H1 (cell line): ENCODE measurements at regions not wholly inside any gene's neighbourhood (a gene's known extent, or its start where the extent isn't known, plus 50 kb on each side); places are given as distances from the start of the nearest gene placed in this dataset.

Experiments used
- CTCF ChIA-PET: fragments of 300-600 bp; sonication (Branson Sonifier 250); formaldehyde crosslinking; loops from one replicate; lab custom pipeline; 2021; ENCODE audit not compliant: partially characterized antibody; lab: Charles Lee
- POLR2A ChIA-PET: fragments of 300-600 bp; sonication (Branson Sonifier 250); formaldehyde crosslinking; loops from one replicate; lab custom pipeline; 2021; ENCODE audit warnings: inconsistent platforms; ENCODE audit not compliant: partially characterized antibody; lab: Charles Lee
- DNase-seq, 2 experiments: peaks; one replicate each; pipeline versions ENCODE4 v3.0.0 to v3.0.0-alpha.2; 2010 to 2022; ENCODE audit warnings: low spot score in 2 of 2, low read depth in 1 of 2, mixed read lengths in 1 of 2
- FAIRE-seq: peaks from 2 replicates; lab custom pipeline; 2011; peaks lifted over from hg19 to GRCh38; lab: Jason Lieb, UNC
- H2AFZ ChIP-seq: 2 replicates; pipeline ENCODE4 v1.8.1; 2012; ENCODE audit warnings: low read length, inconsistent platforms
- H2AK5ac ChIP-seq: 2 replicates; pipeline ENCODE4 v1.6.1; 2013; ENCODE audit warnings: low read depth, low read length
- H2BK120ac ChIP-seq: replicated peaks from 2 replicates; pipeline ENCODE3; 2013; ENCODE audit warnings: low read depth, low read length, inconsistent platforms
- H2BK12ac ChIP-seq: 2 replicates; pipeline ENCODE4 v1.6.1; 2013; ENCODE audit warnings: low read depth, low read length
- H2BK15ac ChIP-seq: 2 replicates; pipeline ENCODE4 v1.6.1; 2013; ENCODE audit warnings: low read length
- H2BK20ac ChIP-seq: 2 replicates; pipeline ENCODE4 v1.6.1; 2013; ENCODE audit warnings: low read length
- H2BK5ac ChIP-seq: 2 replicates; pipeline ENCODE4 v1.6.1; 2013; ENCODE audit warnings: low read depth, low read length
- H3K14ac ChIP-seq: 2 replicates; pipeline ENCODE4 v1.6.1; 2013; ENCODE audit warnings: inconsistent platforms; ENCODE audit not compliant: insufficient read length
- H3K18ac ChIP-seq: 2 replicates; pipeline ENCODE4 v1.6.1; 2013; ENCODE audit warnings: low read length; ENCODE audit errors: extremely low read depth
- H3K23ac ChIP-seq: 2 replicates; pipeline ENCODE4 v1.6.1; 2013; ENCODE audit warnings: inconsistent platforms; ENCODE audit not compliant: insufficient read length
- H3K23me2 ChIP-seq: 2 replicates; pipeline ENCODE4 v1.6.1; 2013; ENCODE audit warnings: low read depth, low read length
- H3K27ac ChIP-seq: 2 replicates; pipeline ENCODE4 v1.6.1; 2011; ENCODE audit warnings: low read depth, low read length, inconsistent platforms
- H3K27me3 ChIP-seq, 4 experiments: replicated peaks in 1 of 4; 1 replicate in 1 of 4; 2 replicates in 3 of 4; pipeline versions ENCODE4 v1.6.1 to v1.8.1; 2011 to 2013; ENCODE audit warnings: low read length in 3 of 4, mild to moderate bottlenecking in 3 of 4, inconsistent platforms in 2 of 4, mixed read lengths in 2 of 4, moderate library complexity in 1 of 4; ENCODE audit not compliant: control insufficient read depth in 3 of 4, insufficient read depth in 3 of 4; ENCODE audit errors: extremely low read depth in 1 of 4
- H3K36me3 ChIP-seq, 4 experiments: 2 replicates each; pipeline versions ENCODE4 v1.6.1 to v1.8.1; 2011 to 2013; ENCODE audit warnings: mild to moderate bottlenecking in 4 of 4, low read length in 3 of 4, moderate library complexity in 2 of 4, control low read depth in 1 of 4, inconsistent platforms in 1 of 4; ENCODE audit not compliant: insufficient read depth in 4 of 4, control insufficient read depth in 2 of 4
- H3K4ac ChIP-seq: replicated peaks from 2 replicates; pipeline ENCODE3; 2013; ENCODE audit warnings: low read length, low read depth, mixed read lengths, inconsistent platforms; ENCODE audit not compliant: insufficient read length
- H3K4me1 ChIP-seq, 4 experiments: replicated peaks in 1 of 4; 1 replicate in 1 of 4; 2 replicates in 3 of 4; pipeline versions ENCODE4 v1.6.1 to v1.8.1; 2011 to 2013; ENCODE audit warnings: low read length in 3 of 4, inconsistent platforms in 2 of 4, mixed read lengths in 1 of 4; ENCODE audit not compliant: insufficient read depth in 4 of 4, control insufficient read depth in 3 of 4
- H3K4me2 ChIP-seq, 2 experiments: 2 replicates each; pipeline versions ENCODE4 v1.6.1 to v1.8.1; 2011 to 2013; ENCODE audit warnings: low read depth in 2 of 2, low read length in 2 of 2, control low read depth in 1 of 2, inconsistent platforms in 1 of 2, mild to moderate bottlenecking in 1 of 2; ENCODE audit not compliant: insufficient read depth in 1 of 2
- H3K4me3 ChIP-seq, 4 experiments: fragments of 200-600, 300-600 bp in 1 of 4; sonication (generic), shearing (Covaris generic), sonication (Bioruptor Twin) in 1 of 4; 2 replicates each; pipeline versions ENCODE4 v1.5.1 to v1.8.1; 2011 to 2016; ENCODE audit warnings: low read length in 4 of 4, low read depth in 3 of 4, control low read depth in 2 of 4, inconsistent platforms in 2 of 4, mild to moderate bottlenecking in 2 of 4, mixed read lengths in 1 of 4, moderate library complexity in 1 of 4; ENCODE audit not compliant: insufficient read depth in 2 of 4; ENCODE audit errors: extremely low read depth in 1 of 4
- H3K56ac ChIP-seq: replicated peaks from 2 replicates; pipeline ENCODE3; 2013; ENCODE audit warnings: low read depth, mild to moderate bottlenecking, mixed read lengths, low read length, inconsistent platforms; ENCODE audit not compliant: insufficient read length
- H3K79me1 ChIP-seq: 2 replicates; pipeline ENCODE4 v1.6.1; 2013; ENCODE audit warnings: low read depth, low read length, control low read depth
- H3K79me2 ChIP-seq, 2 experiments: 2 replicates each; pipeline versions ENCODE4 v1.6.1 to v1.8.1; 2012 to 2013; ENCODE audit warnings: low read length in 2 of 2, mild to moderate bottlenecking in 2 of 2, inconsistent platforms in 1 of 2; ENCODE audit not compliant: insufficient read depth in 2 of 2, control insufficient read depth in 1 of 2
- H3K9ac ChIP-seq, 4 experiments: replicated peaks in 1 of 4; 1 replicate in 1 of 4; 2 replicates in 3 of 4; pipeline versions ENCODE4 v1.6.1 to v1.8.1; 2011 to 2013; ENCODE audit warnings: low read depth in 3 of 4, low read length in 3 of 4, control low read depth in 2 of 4, mild to moderate bottlenecking in 2 of 4, moderate library complexity in 2 of 4, inconsistent platforms in 1 of 4; ENCODE audit errors: extremely low read depth in 1 of 4
- H3K9me3 ChIP-seq, 2 experiments: 2 replicates each; pipeline versions ENCODE4 v1.6.1 to v1.8.1; 2012 to 2013; ENCODE audit warnings: mild to moderate bottlenecking in 2 of 2, moderate library complexity in 2 of 2, control low read depth in 1 of 2, inconsistent platforms in 1 of 2, low read depth in 1 of 2, low read length in 1 of 2, mixed read lengths in 1 of 2; ENCODE audit not compliant: insufficient read depth in 2 of 2
- H4K20me1 ChIP-seq, 2 experiments: replicated peaks in 1 of 2; 2 replicates each; pipeline versions ENCODE3 to v1.8.1; 2011 to 2013; ENCODE audit warnings: inconsistent platforms in 2 of 2, low read length in 2 of 2, mild to moderate bottlenecking in 1 of 2; ENCODE audit not compliant: insufficient read depth in 2 of 2, control insufficient read depth in 1 of 2
- H4K5ac ChIP-seq: 2 replicates; pipeline ENCODE4 v1.6.1; 2013; ENCODE audit warnings: low read length, low read depth, mixed read lengths, inconsistent platforms; ENCODE audit not compliant: insufficient read length
- H4K8ac ChIP-seq: 2 replicates; pipeline ENCODE4 v1.8.0; 2013; ENCODE audit warnings: mild to moderate bottlenecking, moderate library complexity, low read length, inconsistent platforms; ENCODE audit not compliant: insufficient read depth; ENCODE audit errors: extremely low read depth
- H4K91ac ChIP-seq: replicated peaks from 2 replicates; pipeline ENCODE3; 2013; ENCODE audit warnings: low read length, mixed read lengths, inconsistent platforms; ENCODE audit not compliant: insufficient read length
- POLR2AphosphoS5 ChIP-seq: IDR thresholded peaks from 2 replicates; pipeline ENCODE4 v1.6.1; 2011; ENCODE audit warnings: low read depth, low read length
- SUZ12 ChIP-seq: fragments of 200-600 bp; sonication (generic); IDR thresholded peaks from 2 replicates; pipeline ENCODE4 v1.6.1; 2012; ENCODE audit warnings: mild to moderate bottlenecking, inconsistent platforms, low read length, moderate library complexity, mixed read lengths
- WGBS, 2 experiments: shearing (Covaris generic) in 1 of 2; methylation state at CpG; one replicate each; pipeline versions ENCODE4 v1.1.6 to v1.1.7; 2013 to 2015; ENCODE audit warnings: low lambda C conversion rate in 2 of 2, mixed read lengths in 2 of 2, inconsistent platforms in 1 of 2, low coverage in 1 of 2, missing lambda C conversion rate in 1 of 2; ENCODE audit not compliant: insufficient replicate concordance in 2 of 2, insufficient coverage in 1 of 2, insufficient read length in 1 of 2; ENCODE audit errors: extremely low coverage in 1 of 2, missing lambda C conversion rate in 1 of 2; 5-methylcytosine and 5-hydroxymethylcytosine counted together

GRCh38 chr4:62571494-62571893 is 1371.4 kb downstream of the ADGRL3 start:
- CTCF ChIA-PET = interaction anchor here (1.1 kb wide), 1 partner anchor 23 kb away, joined by 3 read pairs; no protein-coding TSS in a partner anchor
- Histone ChIP-seq H3K36me3 (no peaks in the 10 kb centered on the region), H3K14ac (no peak overlapping the region), H2BK120ac (no peak overlapping the region), H3K9ac (no peak overlapping the region), H3K4me1 (no peaks in the 10 kb centered on the region), H3K23ac (no peak overlapping the region), H3K56ac (no peak overlapping the region), H4K5ac (no peak overlapping the region), H3K27ac (no peak overlapping the region), H3K4me2 (no peak overlapping the region), H2BK5ac (no peak overlapping the region), H4K20me1 (no peaks in the 10 kb centered on the region), H3K79me2 (no peaks in the 10 kb centered on the region), H4K91ac (no peak overlapping the region), H2BK15ac (no peak overlapping the region), H3K18ac (no peak overlapping the region), H3K9me3 (no peaks in the 10 kb centered on the region), H2AK5ac (no peak overlapping the region), H3K4ac (no peak overlapping the region), H2BK12ac (no peak overlapping the region), H3K4me3 (no peak overlapping the region), H2BK20ac (no peak overlapping the region), H2AFZ (no peak overlapping the region), H3K27me3 (no peaks in the 10 kb centered on the region), H3K79me1 (no peaks in the 10 kb centered on the region), H4K8ac (no peak overlapping the region), H3K23me2 (no peaks in the 10 kb centered on the region)
- TF ChIP-seq SUZ12 = no peak
- no peak for TF ChIP-seq POLR2AphosphoS5
- DNase-seq = no peak
- POLR2A ChIA-PET = no interaction called here
- 86% methylated on average over 4 of the region's 4 CpGs; no CpG with 5 or more reads in 1 of the 2 experiments for WGBS, 2 experiments
- FAIRE-seq = no peak
